ENCODE measurements at regions not wholly inside any gene's neighbourhood (a gene's known extent, or its start where the extent isn't known, plus 50 kb on each side); places are given as distances from the start of the nearest gene placed in this dataset.

DNA sequence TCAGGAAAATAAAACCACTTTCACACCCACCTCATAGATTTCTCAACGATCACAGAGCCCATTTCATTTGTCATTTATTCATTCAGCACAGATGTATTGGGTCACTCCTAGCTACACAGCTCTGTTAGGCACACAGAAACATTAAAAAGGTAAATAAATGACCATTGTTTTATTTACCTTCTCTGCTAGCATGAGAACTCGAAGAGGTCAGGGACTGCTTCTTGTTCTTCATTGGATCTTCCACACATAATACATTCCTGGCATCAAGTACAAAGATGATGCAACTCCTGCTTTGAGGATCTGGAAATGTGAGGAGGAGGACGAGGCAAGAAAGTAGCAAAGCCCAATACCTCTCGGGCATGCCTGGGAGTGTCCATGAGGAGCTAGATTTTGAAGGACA lies 168.1 kb downstream of the RBM26 start:
- no peak overlapping the region for H3K4me3 Mint-ChIP-seq (ENCODE audit: low read depth)
- no peaks in the 10 kb centered on the region for H3K36me3 Mint-ChIP-seq (ENCODE audit: insufficient read depth)
- peaks cover 3% of the 10 kb centered on the region for H3K9me3 Mint-ChIP-seq (ENCODE audit: low read depth)
- TF ChIP-seq, protein P1, sequence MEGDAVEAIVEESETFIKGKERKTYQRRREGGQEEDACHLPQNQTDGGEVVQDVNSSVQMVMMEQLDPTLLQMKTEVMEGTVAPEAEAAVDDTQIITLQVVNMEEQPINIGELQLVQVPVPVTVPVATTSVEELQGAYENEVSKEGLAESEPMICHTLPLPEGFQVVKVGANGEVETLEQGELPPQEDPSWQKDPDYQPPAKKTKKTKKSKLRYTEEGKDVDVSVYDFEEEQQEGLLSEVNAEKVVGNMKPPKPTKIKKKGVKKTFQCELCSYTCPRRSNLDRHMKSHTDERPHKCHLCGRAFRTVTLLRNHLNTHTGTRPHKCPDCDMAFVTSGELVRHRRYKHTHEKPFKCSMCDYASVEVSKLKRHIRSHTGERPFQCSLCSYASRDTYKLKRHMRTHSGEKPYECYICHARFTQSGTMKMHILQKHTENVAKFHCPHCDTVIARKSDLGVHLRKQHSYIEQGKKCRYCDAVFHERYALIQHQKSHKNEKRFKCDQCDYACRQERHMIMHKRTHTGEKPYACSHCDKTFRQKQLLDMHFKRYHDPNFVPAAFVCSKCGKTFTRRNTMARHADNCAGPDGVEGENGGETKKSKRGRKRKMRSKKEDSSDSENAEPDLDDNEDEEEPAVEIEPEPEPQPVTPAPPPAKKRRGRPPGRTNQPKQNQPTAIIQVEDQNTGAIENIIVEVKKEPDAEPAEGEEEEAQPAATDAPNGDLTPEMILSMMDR (IDR thresholded peaks at IDR 0.05; ENCODE audit: unreplicated experiment): no peak
- H3K27me3 Mint-ChIP-seq: no peaks in the 10 kb centered on the region
- no peak overlapping the region for H3K27ac Mint-ChIP-seq
- DNase-seq (ENCODE audit: low spot score, unreplicated experiment): no peak
- no peaks in the 10 kb centered on the region for H3K4me1 Mint-ChIP-seq (ENCODE audit: low read depth)

DNA sequence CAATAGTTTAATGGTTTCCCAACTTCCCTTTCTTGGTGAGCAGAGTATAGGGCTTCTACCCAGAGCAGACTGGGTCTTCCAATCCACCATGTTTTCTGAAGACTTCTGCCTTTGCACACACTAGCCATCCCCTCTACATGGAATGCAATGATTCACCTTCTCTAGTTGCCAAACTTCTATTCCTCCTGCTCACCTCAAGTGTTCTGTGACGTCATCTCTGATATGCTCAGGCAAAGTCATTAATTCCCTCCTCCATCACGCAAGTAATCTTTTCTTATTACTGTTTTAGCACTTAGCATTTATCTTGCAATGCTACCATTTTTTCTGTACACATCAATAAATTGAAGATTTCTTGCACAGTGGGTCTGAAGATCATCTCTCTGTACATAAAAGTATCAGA lies 174.2 kb downstream of the RBM26 start:
- H3K9me3 Mint-ChIP-seq (ENCODE audit: low read depth): peaks cover 3% of the 10 kb centered on the region
- peaks cover 3% of the 10 kb centered on the region for H3K4me1 Mint-ChIP-seq (ENCODE audit: low read depth)
- no peaks in the 10 kb centered on the region for H3K27me3 Mint-ChIP-seq
- DNase-seq (ENCODE audit: low spot score, unreplicated experiment): no peak
- no peak overlapping the region for H3K4me3 Mint-ChIP-seq (ENCODE audit: low read depth)
- TF ChIP-seq, protein P1 (IDR thresholded peaks at IDR 0.05; ENCODE audit: unreplicated experiment): no peak
- no peaks in the 10 kb centered on the region for H3K36me3 Mint-ChIP-seq (ENCODE audit: insufficient read depth)
- no peak overlapping the region for H3K27ac Mint-ChIP-seq

DNA sequence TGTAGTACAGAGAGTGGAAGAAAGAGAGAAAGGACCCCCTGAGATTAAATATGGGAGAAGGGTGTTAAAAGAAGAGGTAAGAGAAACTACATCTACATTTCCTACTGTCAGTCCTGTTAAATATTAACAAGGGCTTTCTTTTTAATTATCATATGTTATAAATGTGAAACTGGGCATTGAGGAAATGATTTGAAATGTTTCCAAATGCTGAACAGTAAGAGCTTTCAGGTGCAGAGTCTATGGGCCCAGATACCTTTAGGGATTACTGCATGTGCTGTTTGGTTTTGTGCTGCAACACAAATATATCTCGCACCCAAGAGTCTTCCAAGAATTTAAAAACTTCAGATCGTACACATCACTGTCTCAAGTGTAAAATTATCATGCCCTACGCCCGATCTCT lies 176.3 kb downstream of the RBM26 start:
- DNase-seq (ENCODE audit: low spot score, unreplicated experiment): no peak
- TF ChIP-seq, protein P1 (IDR thresholded peaks at IDR 0.05; ENCODE audit: unreplicated experiment): no peak
- no peak overlapping the region for H3K27ac Mint-ChIP-seq
- H3K36me3 Mint-ChIP-seq (ENCODE audit: insufficient read depth): no peaks in the 10 kb centered on the region
- no peak overlapping the region for H3K4me3 Mint-ChIP-seq (ENCODE audit: low read depth)
- peaks cover 4% of the 10 kb centered on the region for H3K4me1 Mint-ChIP-seq (ENCODE audit: low read depth)
- H3K9me3 Mint-ChIP-seq (ENCODE audit: low read depth): no peaks in the 10 kb centered on the region
- peaks cover 2% of the 10 kb centered on the region for H3K27me3 Mint-ChIP-seq

DNA sequence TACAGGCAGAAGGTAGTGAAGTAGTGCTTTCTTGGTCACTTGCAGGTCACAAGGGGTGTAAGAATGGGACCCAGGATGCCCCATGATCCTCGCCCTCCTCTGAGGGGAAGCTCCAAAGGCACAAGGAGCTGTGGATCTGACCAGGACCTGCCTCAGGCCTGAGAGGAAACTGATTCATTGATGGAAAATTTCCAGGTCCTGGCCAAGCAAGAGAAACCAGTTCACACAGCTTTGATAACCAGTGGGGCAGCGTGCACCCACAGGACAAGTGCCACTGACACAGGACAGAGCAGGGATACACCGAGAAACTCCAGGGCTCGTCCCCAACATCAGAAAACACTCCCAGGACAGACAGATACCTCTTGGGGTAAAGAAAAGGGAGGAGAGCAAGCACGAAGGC lies 177.1 kb downstream of the RBM26 start:
- Mint-ChIP-seq H3K9me3 (ENCODE audit: low read depth) (no peaks in the 10 kb centered on the region), H3K27ac (no peak overlapping the region), H3K4me1 (ENCODE audit: low read depth) (peaks cover 4% of the 10 kb centered on the region), H3K27me3 (peaks cover 3% of the 10 kb centered on the region), H3K4me3 (ENCODE audit: low read depth) (no peak overlapping the region), H3K36me3 (ENCODE audit: insufficient read depth) (no peaks in the 10 kb centered on the region)
- TF ChIP-seq, protein P1 (IDR thresholded peaks at IDR 0.05; ENCODE audit: unreplicated experiment): no peak
- no peak for DNase-seq (ENCODE audit: low spot score, unreplicated experiment)

DNA sequence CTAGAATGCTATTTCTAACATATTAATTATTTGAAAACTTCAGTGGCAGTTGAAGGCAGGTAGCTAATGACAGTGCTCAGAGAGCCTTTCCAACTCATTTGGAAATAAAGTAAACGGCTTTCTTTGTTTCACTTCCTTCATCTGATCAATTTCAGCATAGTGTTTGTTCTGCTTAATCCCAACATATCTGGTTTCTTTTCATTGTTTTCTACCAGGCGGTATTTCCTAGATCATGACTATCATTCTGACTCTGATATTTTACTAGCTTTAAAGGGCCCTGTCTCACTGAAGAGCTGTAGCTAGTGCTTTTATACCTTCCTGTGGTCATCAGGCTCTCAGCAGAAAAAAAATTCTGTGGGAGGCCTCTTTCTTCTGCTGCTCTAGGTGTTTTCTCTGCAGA lies 178.6 kb downstream of the RBM26 start:
- Mint-ChIP-seq H3K9me3 (ENCODE audit: low read depth) (no peaks in the 10 kb centered on the region), H3K4me3 (ENCODE audit: low read depth) (no peak overlapping the region), H3K36me3 (ENCODE audit: insufficient read depth) (no peaks in the 10 kb centered on the region), H3K4me1 (ENCODE audit: low read depth) (peaks cover 4% of the 10 kb centered on the region), H3K27me3 (peaks cover 6% of the 10 kb centered on the region), H3K27ac (no peak overlapping the region)
- TF ChIP-seq, protein P1 (IDR thresholded peaks at IDR 0.05; ENCODE audit: unreplicated experiment): no peak
- DNase-seq (ENCODE audit: low spot score, unreplicated experiment): no peak

Data from progenitor cell of endocrine pancreas (in vitro differentiated cells).